A549 (cell line): ENCODE measurements at regions not wholly inside any gene's neighbourhood (a gene's known extent, or its start where the extent isn't known, plus 50 kb on each side); places are given as distances from the start of the nearest gene placed in this dataset.

Experiments used
- CBX8 ChIP-seq: fragments of 200-600 bp; sonication (generic); IDR thresholded peaks from 2 replicates; pipeline ENCODE4 v1.6.1; 2016
- CEBPB ChIP-seq, 2 experiments: fragments of >200 bp in 1 of 2; sonication (Bioruptor Twin) in 1 of 2; formaldehyde crosslinking in 1 of 2; IDR thresholded peaks; 2 replicates each; pipeline ENCODE4 v1.6.1; 2012 to 2016
- EP300 ChIP-seq, 2 experiments: fragments of >200 bp; sonication (Bioruptor Twin); formaldehyde crosslinking; IDR thresholded peaks; 2 replicates in 1 of 2; 3 replicates in 1 of 2; pipeline ENCODE4 v1.6.1; 2016 to 2017
- HOXB5 ChIP-seq: fragments of 250-450 bp; sonication (Bioruptor Pico); IDR thresholded peaks from 2 replicates; pipeline ENCODE4 v1.5.0; 2020; ENCODE audit warnings: mild to moderate bottlenecking, moderate library complexity
- JUN ChIP-seq, 2 experiments: fragments of >200 bp; sonication (Bioruptor Twin); formaldehyde crosslinking; IDR thresholded peaks; 2 replicates in 1 of 2; 3 replicates in 1 of 2; pipeline ENCODE4 v1.6.1; 2016 to 2017
- NR3C1 ChIP-seq: fragments of >200 bp; sonication (Bioruptor Twin); formaldehyde crosslinking; IDR thresholded peaks from 3 replicates; pipeline ENCODE4 v1.6.1; 2017
- POLR2A ChIP-seq: IDR thresholded peaks from 2 replicates; pipeline ENCODE4 v1.6.1; 2012; ENCODE audit warnings: mild to moderate bottlenecking, low read length
- RAD21 ChIP-seq, 2 experiments: fragments of >200 bp in 1 of 2; sonication (Bioruptor Twin) in 1 of 2; formaldehyde crosslinking in 1 of 2; IDR thresholded peaks in 1 of 2; conservative IDR thresholded peaks in 1 of 2; 2 replicates in 1 of 2; 3 replicates in 1 of 2; pipeline ENCODE4 v1.6.1; 2012 to 2018; ENCODE audit warnings: inconsistent platforms in 1 of 2
- SMC3 ChIP-seq: fragments of >200 bp; sonication (Bioruptor Twin); formaldehyde crosslinking; IDR thresholded peaks from 3 replicates; pipeline ENCODE4 v1.6.1; 2018; ENCODE audit warnings: inconsistent platforms
- SREBF2 ChIP-seq: fragments of 450-650 bp; IDR thresholded peaks from 2 replicates; pipeline ENCODE4 v1.6.1; 2014; ENCODE audit warnings: mild to moderate bottlenecking, moderate library complexity
- TF ChIP-seq, protein P1 (sequence below): fragments of >200 bp; sonication (Bioruptor Twin); formaldehyde crosslinking; IDR thresholded peaks from 3 replicates; pipeline ENCODE4 v1.5.1; 2016
- TF ChIP-seq, protein P2 (sequence below): fragments of 200-600 bp; sonication (generic); IDR thresholded peaks from 2 replicates; pipeline ENCODE4 v1.6.1; 2016; ENCODE audit warnings: antibody characterized with exemption, mild to moderate bottlenecking, moderate library complexity
- TF ChIP-seq, protein P3 (sequence below): fragments of >200 bp; sonication (Bioruptor Twin); formaldehyde crosslinking; IDR thresholded peaks from 3 replicates; pipeline ENCODE4 v1.6.1; 2016
- TF ChIP-seq, protein P4 (sequence below): IDR thresholded peaks from 2 replicates; pipeline ENCODE4 v1.6.1; 2012; ENCODE audit warnings: low read depth, borderline replicate concordance

DNA sequence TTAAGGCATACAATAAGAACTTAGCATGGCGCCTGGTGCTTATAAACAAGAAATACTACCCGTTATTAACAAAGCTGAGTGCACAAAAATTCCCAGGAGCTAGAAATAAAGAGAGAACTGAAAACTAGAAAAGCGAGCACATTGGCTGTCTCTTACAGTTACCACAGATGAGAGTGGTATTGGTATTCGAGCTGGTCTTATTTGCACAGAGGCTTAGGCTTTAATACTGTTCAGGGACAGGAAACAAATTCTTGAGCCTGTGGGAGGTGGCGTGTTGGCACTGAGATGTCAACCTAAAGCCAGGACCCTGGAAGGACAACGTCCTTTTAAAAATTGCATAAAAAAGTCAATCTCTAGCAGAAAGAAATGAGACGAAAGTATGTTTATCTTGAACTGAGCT, 67.3 kb upstream of the IGFBP2 start:
- TF ChIP-seq, protein P1, sequence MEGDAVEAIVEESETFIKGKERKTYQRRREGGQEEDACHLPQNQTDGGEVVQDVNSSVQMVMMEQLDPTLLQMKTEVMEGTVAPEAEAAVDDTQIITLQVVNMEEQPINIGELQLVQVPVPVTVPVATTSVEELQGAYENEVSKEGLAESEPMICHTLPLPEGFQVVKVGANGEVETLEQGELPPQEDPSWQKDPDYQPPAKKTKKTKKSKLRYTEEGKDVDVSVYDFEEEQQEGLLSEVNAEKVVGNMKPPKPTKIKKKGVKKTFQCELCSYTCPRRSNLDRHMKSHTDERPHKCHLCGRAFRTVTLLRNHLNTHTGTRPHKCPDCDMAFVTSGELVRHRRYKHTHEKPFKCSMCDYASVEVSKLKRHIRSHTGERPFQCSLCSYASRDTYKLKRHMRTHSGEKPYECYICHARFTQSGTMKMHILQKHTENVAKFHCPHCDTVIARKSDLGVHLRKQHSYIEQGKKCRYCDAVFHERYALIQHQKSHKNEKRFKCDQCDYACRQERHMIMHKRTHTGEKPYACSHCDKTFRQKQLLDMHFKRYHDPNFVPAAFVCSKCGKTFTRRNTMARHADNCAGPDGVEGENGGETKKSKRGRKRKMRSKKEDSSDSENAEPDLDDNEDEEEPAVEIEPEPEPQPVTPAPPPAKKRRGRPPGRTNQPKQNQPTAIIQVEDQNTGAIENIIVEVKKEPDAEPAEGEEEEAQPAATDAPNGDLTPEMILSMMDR: no peak
- TF ChIP-seq CBX8: no peak
- TF ChIP-seq CEBPB (IDR thresholded peaks at IDR 0.05): no peak
- TF ChIP-seq NR3C1: no peak
- TF ChIP-seq EP300 (IDR thresholded peaks at IDR 0.05): no peak
- TF ChIP-seq, protein P2, sequence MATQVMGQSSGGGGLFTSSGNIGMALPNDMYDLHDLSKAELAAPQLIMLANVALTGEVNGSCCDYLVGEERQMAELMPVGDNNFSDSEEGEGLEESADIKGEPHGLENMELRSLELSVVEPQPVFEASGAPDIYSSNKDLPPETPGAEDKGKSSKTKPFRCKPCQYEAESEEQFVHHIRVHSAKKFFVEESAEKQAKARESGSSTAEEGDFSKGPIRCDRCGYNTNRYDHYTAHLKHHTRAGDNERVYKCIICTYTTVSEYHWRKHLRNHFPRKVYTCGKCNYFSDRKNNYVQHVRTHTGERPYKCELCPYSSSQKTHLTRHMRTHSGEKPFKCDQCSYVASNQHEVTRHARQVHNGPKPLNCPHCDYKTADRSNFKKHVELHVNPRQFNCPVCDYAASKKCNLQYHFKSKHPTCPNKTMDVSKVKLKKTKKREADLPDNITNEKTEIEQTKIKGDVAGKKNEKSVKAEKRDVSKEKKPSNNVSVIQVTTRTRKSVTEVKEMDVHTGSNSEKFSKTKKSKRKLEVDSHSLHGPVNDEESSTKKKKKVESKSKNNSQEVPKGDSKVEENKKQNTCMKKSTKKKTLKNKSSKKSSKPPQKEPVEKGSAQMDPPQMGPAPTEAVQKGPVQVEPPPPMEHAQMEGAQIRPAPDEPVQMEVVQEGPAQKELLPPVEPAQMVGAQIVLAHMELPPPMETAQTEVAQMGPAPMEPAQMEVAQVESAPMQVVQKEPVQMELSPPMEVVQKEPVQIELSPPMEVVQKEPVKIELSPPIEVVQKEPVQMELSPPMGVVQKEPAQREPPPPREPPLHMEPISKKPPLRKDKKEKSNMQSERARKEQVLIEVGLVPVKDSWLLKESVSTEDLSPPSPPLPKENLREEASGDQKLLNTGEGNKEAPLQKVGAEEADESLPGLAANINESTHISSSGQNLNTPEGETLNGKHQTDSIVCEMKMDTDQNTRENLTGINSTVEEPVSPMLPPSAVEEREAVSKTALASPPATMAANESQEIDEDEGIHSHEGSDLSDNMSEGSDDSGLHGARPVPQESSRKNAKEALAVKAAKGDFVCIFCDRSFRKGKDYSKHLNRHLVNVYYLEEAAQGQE: no peak
- TF ChIP-seq POLR2A: no peak
- TF ChIP-seq SMC3: no peak
- TF ChIP-seq JUN (IDR thresholded peaks at IDR 0.05): no peak
- TF ChIP-seq, protein P3, sequence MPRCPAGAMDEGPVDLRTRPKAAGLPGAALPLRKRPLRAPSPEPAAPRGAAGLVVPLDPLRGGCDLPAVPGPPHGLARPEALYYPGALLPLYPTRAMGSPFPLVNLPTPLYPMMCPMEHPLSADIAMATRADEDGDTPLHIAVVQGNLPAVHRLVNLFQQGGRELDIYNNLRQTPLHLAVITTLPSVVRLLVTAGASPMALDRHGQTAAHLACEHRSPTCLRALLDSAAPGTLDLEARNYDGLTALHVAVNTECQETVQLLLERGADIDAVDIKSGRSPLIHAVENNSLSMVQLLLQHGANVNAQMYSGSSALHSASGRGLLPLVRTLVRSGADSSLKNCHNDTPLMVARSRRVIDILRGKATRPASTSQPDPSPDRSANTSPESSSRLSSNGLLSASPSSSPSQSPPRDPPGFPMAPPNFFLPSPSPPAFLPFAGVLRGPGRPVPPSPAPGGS: no peak
- TF ChIP-seq, protein P4, sequence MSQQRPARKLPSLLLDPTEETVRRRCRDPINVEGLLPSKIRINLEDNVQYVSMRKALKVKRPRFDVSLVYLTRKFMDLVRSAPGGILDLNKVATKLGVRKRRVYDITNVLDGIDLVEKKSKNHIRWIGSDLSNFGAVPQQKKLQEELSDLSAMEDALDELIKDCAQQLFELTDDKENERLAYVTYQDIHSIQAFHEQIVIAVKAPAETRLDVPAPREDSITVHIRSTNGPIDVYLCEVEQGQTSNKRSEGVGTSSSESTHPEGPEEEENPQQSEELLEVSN: no peak
- TF ChIP-seq RAD21 (conservative IDR thresholded peaks at IDR 0.05 in 1 of 2, IDR thresholded peaks at IDR 0.05 in 1 of 2): no peak
- TF ChIP-seq SREBF2: no peak
- TF ChIP-seq HOXB5 (CRISPR knock-in tag): no peak
